GM12878 (cell line): ENCODE measurements at regions not wholly inside any gene's neighbourhood (a gene's known extent, or its start where the extent isn't known, plus 50 kb on each side); places are given as distances from the start of the nearest gene placed in this dataset.

Source experiments
- ATAC-seq: fragments of 200-7000 bp; cut with Tn5 transposase; 3 replicates; pipeline ENCODE4 v1.9.1; 2020; ENCODE audit warnings: mild to moderate bottlenecking, moderate library complexity
- BruUV-seq: library from RNA; stranded (reverse); fragments of 400-500 nt; replicated peaks from 2 replicates; lab custom pipeline; 2021; lab: Mats Ljungman, UMichigan
- CTCF ChIA-PET: fragments of 300-600 bp; sonication (Branson Sonifier 250); formaldehyde crosslinking; extraction: SDS; loops from one replicate; lab custom pipeline; 2021; ENCODE audit warnings: inconsistent platforms; lab: Yijun Ruan, JAX
- POLR2A ChIA-PET: fragments of 350-600 bp; formaldehyde crosslinking; extraction: SDS; loops from one replicate; lab custom pipeline; 2021; ENCODE audit warnings: inconsistent platforms; lab: Charles Lee
- RAD21 ChIA-PET: fragments of 300-600 bp; sonication (Branson Sonifier 250); formaldehyde crosslinking; loops from one replicate; lab custom pipeline; 2023; ENCODE audit warnings: antibody characterized with exemption; ENCODE audit not compliant: unreplicated experiment; lab: Charles Lee
- SMC1A ChIA-PET: fragments of 300-600 bp; sonication (Branson Sonifier 250); formaldehyde crosslinking; loops from one replicate; lab custom pipeline; 2023; ENCODE audit not compliant: unreplicated experiment, uncharacterized antibody; lab: Charles Lee
- DNase-seq: peaks from one replicate; pipeline ENCODE4 v3.0.0-alpha.2; 2011; ENCODE audit warnings: low read depth, low spot score
- FAIRE-seq: peaks from 3 replicates; lab custom pipeline; 2011; peaks lifted over from hg19 to GRCh38; lab: Jason Lieb, UNC
- H2AFZ ChIP-seq: 2 replicates; pipeline ENCODE4 v1.6.0; 2011; ENCODE audit warnings: low read depth, low read length, control low read depth; ENCODE audit not compliant: control insufficient read depth
- H3K27ac ChIP-seq: 2 replicates; pipeline ENCODE4 v1.5.1; 2011; ENCODE audit warnings: control low read depth; ENCODE audit not compliant: control insufficient read depth, insufficient read depth
- H3K27me3 ChIP-seq, 2 experiments: replicated peaks in 1 of 2; 2 replicates each; pipeline versions ENCODE4 v1.6.0 to v1.6.1; 2011; ENCODE audit warnings: low read length in 1 of 2; ENCODE audit not compliant: control insufficient read depth in 2 of 2, insufficient read depth in 2 of 2
- H3K36me3 ChIP-seq, 2 experiments: 2 replicates each; pipeline ENCODE4 v1.5.1; 2011; ENCODE audit warnings: low read length in 1 of 2; ENCODE audit not compliant: control insufficient read depth in 2 of 2, insufficient read depth in 2 of 2
- H3K4me1 ChIP-seq: 2 replicates; pipeline ENCODE4 v1.6.1; 2011; ENCODE audit warnings: mild to moderate bottlenecking, low read length, moderate library complexity, mixed read lengths; ENCODE audit not compliant: control insufficient read depth, insufficient read depth
- H3K4me2 ChIP-seq: 2 replicates; pipeline ENCODE4 v1.6.0; 2011; ENCODE audit warnings: control low read depth; ENCODE audit not compliant: control insufficient read depth, insufficient read depth
- H3K4me3 ChIP-seq: fragments of 200-600 bp; sonication (generic); 2 replicates; pipeline ENCODE4 v1.5.1; 2016
- H3K79me2 ChIP-seq: 2 replicates; pipeline ENCODE4 v1.6.0; 2011; ENCODE audit warnings: low read length; ENCODE audit not compliant: control insufficient read depth, insufficient read depth
- H3K9ac ChIP-seq: 2 replicates; pipeline ENCODE4 v1.8.0; 2011; ENCODE audit warnings: low read length, control low read depth, mixed read lengths; ENCODE audit not compliant: control insufficient read depth, insufficient read depth
- H3K9me3 ChIP-seq: replicated peaks from 3 replicates; pipeline ENCODE4 v1.5.1; 2011; ENCODE audit warnings: mild to moderate bottlenecking, low read length; ENCODE audit not compliant: control insufficient read depth, insufficient read depth
- H4K20me1 ChIP-seq: 2 replicates; pipeline ENCODE4 v1.6.0; 2011; ENCODE audit not compliant: control insufficient read depth, insufficient read depth
- BMI1 ChIP-seq: fragments of 450-650 bp; IDR thresholded peaks from 2 replicates; pipeline ENCODE4 v1.6.1; 2016; ENCODE audit warnings: mild to moderate bottlenecking, moderate library complexity, borderline replicate concordance
- FOXM1 ChIP-seq: IDR thresholded peaks from 2 replicates; pipeline ENCODE4 v1.6.1; 2012; ENCODE audit warnings: low read depth, mild to moderate bottlenecking, inconsistent platforms, low read length, moderate library complexity
- MEF2B ChIP-seq: fragments of 450-650 bp; IDR thresholded peaks from 2 replicates; pipeline ENCODE4 v1.6.1; 2018; ENCODE audit warnings: mild to moderate bottlenecking, moderate library complexity; ENCODE audit not compliant: partially characterized antibody, poor library complexity, severe bottlenecking
- PAX8 ChIP-seq: fragments of 450-650 bp; IDR thresholded peaks from 2 replicates; pipeline ENCODE4 v1.6.1; 2017; ENCODE audit warnings: mild to moderate bottlenecking, moderate library complexity
- PBX3 ChIP-seq: IDR thresholded peaks from 2 replicates; pipeline ENCODE4 v1.6.1; 2011; ENCODE audit warnings: mild to moderate bottlenecking, low read depth, low read length, moderate library complexity; ENCODE audit not compliant: insufficient replicate concordance
- SUPT20H ChIP-seq: IDR thresholded peaks from 2 replicates; pipeline ENCODE4 v1.6.1; 2011; ENCODE audit warnings: low read depth, mild to moderate bottlenecking, low read length, moderate library complexity, borderline replicate concordance; ENCODE audit not compliant: control insufficient read depth
- YY1 ChIP-seq: IDR thresholded peaks from 2 replicates; pipeline ENCODE4 v1.6.1; 2011; ENCODE audit warnings: low read depth, mild to moderate bottlenecking, low read length
- WGBS: methylation state at CpG from one replicate; pipeline ENCODE4 v1.1.6; 2016; ENCODE audit warnings: low lambda C conversion rate; ENCODE audit not compliant: insufficient replicate concordance, insufficient coverage; ENCODE audit errors: missing lambda C conversion rate; 5-methylcytosine and 5-hydroxymethylcytosine counted together
- in situ Hi-C: fragments of 300-500 bp; cut with MboI; formaldehyde crosslinking; loops from 9 replicates; pipeline ENCODE4 v1.14.3; 2018; ENCODE audit warnings: mixed read lengths
- intact Hi-C: fragments of 100-400 bp; cut with micrococcal nuclease; formaldehyde crosslinking; loops from one replicate; pipeline ENCODE4 v1.14.2; 2022; ENCODE audit not compliant: unreplicated experiment

GRCh38 chr6:5878792-5879191 is 127.9 kb downstream of the NRN1 start:
- H3K9me3 ChIP-seq: no peaks in the 10 kb centered on the region; the same call in 2 of the 3 replicates
- in situ Hi-C loops: no loop called here
- H3K4me3 ChIP-seq: no peak overlapping the region
- ChIA-PET SMC1A (no interaction called here), POLR2A (no interaction called here), CTCF (no interaction called here), RAD21 (no interaction called here)
- H3K79me2 ChIP-seq: no peaks in the 10 kb centered on the region
- no peak for TF ChIP-seq BMI1
- no peak for TF ChIP-seq PBX3
- TF ChIP-seq YY1: no peak
- TF ChIP-seq FOXM1: no peak
- TF ChIP-seq PAX8: no peak
- no peak for TF ChIP-seq SUPT20H
- TF ChIP-seq MEF2B: no peak
- no peaks in the 10 kb centered on the region for H3K27me3 ChIP-seq
- DNase-seq: no peak
- H3K4me1 ChIP-seq: no peaks in the 10 kb centered on the region
- no peak overlapping the region for H3K27ac ChIP-seq
- H3K36me3 ChIP-seq: no peaks in the 10 kb centered on the region
- no peak overlapping the region for H3K9ac ChIP-seq
- no peak for FAIRE-seq
- WGBS: 68% methylated on average over 1 of the region's 1 CpG
- H4K20me1 ChIP-seq: no peaks in the 10 kb centered on the region
- no peak overlapping the region for H2AFZ ChIP-seq
- peak; percentile 57 for ATAC-seq
- no peak overlapping the region for H3K4me2 ChIP-seq
- BruUV-seq: no TSS peak
- intact Hi-C loops: no loop called here
